ENCODE measurements at regions not wholly inside any gene's neighbourhood (a gene's known extent, or its start where the extent isn't known, plus 50 kb on each side); places are given as distances from the start of the nearest gene placed in this dataset.
"Not testable (repeated sequence)": the region's sequence is repeated elsewhere in the genome, so short reads cannot be mapped to it uniquely, and the experiment has no call there.

DNA sequence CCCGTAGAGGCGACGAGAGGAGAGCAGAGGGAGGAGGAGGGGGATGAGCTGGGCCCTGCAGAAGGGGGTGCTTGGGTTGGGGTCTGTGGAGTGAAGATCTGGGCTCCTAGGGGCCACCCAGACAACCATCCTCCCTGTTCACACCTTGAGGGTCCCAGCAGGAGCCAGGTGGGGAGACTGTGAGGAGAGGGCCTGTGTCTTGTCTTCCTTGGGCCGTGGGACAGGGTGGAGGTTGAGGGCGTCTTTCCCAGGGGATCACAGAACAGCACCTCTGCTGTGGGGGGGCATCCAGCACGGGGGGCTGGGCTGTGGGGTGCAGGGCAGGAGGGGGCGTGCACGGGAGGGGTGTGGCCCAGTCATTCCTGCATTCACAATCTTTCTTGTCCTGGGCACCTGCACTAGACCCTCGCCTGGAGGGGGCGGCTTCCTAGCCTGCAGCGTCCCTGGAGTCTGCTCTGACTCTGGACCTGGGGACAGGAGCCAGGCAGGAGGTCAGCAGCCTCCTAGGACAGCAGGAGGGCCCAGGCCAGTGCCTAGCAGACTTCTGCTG, 393.8 kb downstream of the TMEM121 start:
- H3K27ac Mint-ChIP-seq, result peak overlapping the region; percentile 23
- H3K27me3 Mint-ChIP-seq, H3K9me3 Mint-ChIP-seq, H3K4me1 Mint-ChIP-seq, H3K4me3 Mint-ChIP-seq, H3K36me3 Mint-ChIP-seq: not testable (repeated sequence)

DNA sequence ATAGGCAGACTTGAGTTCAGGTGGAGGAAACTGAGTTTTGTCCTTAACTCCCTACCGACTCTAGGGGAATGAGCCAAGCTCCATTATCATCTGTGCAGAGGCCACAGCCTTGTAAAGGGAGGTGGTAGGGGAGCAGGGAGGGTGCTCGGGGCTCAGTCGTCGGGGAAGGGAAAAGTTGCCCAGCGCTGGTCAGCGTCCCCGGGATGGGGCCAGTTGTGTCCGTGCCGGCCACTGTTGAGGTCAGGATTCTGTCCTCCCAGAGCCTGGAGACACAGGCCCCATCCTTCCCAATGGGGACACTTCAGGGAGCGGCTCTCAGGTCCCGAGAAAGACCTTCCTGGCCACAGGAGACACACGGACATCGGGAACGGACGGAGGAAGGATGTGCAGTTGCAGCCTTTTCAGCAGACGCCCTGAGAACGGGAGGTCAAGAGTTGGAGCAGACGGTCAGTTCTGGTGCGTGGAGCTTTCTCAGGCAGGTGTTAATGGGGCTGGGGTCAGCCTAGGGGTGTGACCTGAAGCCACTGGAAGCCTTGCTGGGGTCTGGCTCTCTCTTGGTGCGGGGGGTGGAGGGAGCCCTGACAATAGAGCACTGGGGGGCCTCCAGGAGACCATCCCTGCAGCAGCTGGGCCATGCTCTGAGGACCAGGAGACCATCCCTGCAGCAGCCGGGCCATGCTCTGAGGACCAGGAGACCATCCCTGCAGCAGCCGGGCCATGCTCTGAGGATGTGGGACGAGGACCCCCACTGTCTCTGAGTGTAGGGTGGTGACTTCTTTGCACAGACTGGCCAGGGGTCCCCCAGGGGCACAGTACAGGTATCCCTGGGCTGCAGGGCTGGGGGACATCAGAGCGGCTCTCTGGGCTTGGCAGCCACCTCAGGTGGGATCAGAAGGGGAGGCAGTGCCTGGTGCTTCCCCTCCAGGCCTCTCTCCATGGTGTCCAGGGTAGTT, 394.7 kb downstream of the TMEM121 start:
- H3K27ac Mint-ChIP-seq, result not testable (repeated sequence)

DNA sequence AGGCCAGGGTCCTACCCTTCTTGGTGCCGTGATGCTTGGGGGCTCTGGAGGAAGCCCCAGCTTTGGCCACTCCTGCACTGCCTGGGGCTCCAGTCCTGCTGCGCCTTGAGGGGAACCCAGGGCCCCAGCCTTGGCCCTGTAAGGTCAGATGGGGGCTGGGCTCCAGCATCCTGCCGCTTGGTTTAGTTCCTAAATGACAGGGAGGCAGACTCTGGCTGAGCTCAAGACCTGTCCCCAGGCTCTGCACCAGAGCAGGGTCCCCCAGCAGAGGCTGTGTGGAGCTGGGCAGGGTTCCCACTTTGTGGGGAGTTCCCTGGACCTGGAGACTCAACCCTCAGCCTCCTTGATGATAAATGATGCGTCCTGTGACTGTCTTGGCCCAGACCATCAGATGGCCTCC, 395.4 kb downstream of the TMEM121 start:
- not testable (repeated sequence) for H3K9me3 Mint-ChIP-seq, H3K4me1 Mint-ChIP-seq, H3K36me3 Mint-ChIP-seq, H3K27ac Mint-ChIP-seq, H3K4me3 Mint-ChIP-seq, H3K27me3 Mint-ChIP-seq

More for the DNA sequence above, 394.7 kb downstream of the TMEM121 start:
- H3K36me3 Mint-ChIP-seq, H3K4me1 Mint-ChIP-seq, H3K4me3 Mint-ChIP-seq, H3K27me3 Mint-ChIP-seq, H3K9me3 Mint-ChIP-seq: not testable (repeated sequence)

DNA sequence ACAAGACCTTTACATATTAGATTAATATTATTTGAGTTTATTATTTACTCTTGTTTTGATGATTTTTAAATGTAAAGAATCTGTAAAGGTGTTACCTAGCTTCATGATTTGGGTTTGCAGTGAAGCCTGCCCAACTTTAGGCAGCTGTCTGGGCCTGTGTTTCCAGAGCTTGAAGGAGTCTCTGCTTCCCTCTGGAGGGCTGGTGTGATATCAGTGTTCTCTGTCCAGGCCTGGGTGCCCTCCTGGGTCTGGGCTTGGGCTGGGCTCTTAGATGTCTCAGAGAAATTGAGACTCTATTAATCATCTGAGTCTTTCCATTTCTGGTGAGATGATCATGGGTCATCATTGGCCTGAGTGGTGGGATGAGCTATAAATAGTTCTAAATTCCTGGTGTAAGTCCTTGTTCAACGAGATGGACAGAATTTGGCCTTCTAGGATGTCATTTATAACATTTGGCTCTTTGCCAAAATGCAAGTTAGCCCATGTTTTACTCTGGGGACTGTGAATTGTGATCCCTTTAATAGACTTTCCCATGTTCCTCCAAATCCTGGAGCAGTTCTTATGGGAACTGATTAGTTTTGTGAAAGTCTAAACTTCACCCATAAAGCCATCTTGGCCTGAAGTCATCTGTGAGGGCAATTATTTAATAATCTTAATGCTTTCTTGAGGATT, 397.3 kb downstream of the TMEM121 start:
- not testable (repeated sequence) for H3K36me3 Mint-ChIP-seq, H3K9me3 Mint-ChIP-seq, H3K4me1 Mint-ChIP-seq, H3K27ac Mint-ChIP-seq, H3K4me3 Mint-ChIP-seq
- H3K27me3 Mint-ChIP-seq, result peaks cover 14% of the 10 kb centered on the region

DNA sequence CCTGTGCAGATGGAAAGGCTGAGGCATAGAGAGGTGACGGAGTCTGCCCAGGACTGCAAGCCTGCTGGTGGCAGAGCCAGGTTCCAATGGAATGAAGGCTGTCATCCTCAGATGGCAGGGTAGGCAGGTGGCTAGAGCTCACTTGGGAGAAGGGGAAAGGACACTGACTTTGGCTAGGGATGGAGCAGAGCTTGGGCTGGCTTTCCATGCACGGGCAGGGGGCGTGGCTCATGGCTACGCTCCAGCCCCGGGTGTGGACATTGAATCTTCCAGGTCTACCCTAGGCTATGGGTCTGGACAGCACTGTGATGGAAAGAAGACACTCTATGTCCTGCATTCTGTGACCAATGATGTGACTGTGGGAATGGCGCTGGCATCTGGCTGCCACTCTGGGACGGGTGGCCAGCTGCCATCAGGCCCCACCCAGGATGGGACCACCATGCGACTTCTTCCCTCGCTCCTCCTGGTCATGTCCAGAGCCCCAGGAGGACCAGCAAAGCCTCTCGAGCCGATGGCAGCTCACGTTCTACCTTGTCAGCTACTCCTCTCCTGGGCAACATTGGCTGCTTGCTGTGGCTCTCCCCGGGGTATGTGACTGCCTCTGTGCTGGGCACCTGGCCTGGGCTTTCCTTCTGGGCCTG, 398.7 kb downstream of the TMEM121 start:
- no peak overlapping the region for H3K4me3 Mint-ChIP-seq
- H3K27ac Mint-ChIP-seq, result no peak overlapping the region
- no peaks in the 10 kb centered on the region for H3K9me3 Mint-ChIP-seq
- H3K36me3 Mint-ChIP-seq, result no peaks in the 10 kb centered on the region
- no peaks in the 10 kb centered on the region for H3K4me1 Mint-ChIP-seq
- peaks cover 17% of the 10 kb centered on the region for H3K27me3 Mint-ChIP-seq

DNA sequence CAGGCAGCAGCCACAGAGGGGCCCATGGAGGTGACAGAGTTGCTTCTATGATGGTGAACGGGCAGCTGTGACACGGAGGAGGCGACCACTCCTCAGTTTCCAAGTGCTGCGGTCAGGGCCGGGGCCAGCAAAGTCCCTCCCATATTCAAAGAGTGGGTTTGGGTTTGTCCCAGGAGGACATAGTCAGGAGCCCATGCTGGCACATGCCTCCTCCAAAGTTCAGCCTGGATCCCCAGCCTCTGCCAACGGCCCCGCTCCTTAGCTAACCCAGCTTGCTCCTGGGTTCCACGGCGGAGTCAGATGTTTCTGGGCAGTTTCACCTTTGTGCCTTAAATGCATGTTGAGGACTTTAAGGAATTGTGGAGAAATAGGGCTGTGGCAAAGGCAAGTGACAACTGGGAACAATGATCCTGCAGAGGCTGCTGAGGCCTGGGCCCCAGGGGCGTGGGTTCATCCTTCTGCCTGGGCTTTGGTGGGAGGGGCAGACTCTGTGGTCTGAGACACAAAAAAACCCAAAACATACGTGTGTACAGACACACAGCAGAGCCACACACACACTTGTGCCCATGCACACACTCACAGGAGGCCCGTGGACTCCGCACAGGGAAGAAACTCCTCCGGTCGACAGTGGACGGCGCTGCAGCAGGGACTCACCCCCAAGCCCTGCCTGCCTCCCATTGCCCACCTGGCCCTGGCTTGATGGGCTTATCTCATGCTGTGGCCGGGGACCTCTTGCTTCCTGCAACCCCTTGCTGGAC, 399.4 kb downstream of the TMEM121 start:
- Mint-ChIP-seq H3K9me3 (no peaks in the 10 kb centered on the region), H3K4me3 (no peak overlapping the region), H3K27ac (no peak overlapping the region), H3K36me3 (no peaks in the 10 kb centered on the region), H3K27me3 (peaks cover 21% of the 10 kb centered on the region), H3K4me1 (no peaks in the 10 kb centered on the region)

DNA sequence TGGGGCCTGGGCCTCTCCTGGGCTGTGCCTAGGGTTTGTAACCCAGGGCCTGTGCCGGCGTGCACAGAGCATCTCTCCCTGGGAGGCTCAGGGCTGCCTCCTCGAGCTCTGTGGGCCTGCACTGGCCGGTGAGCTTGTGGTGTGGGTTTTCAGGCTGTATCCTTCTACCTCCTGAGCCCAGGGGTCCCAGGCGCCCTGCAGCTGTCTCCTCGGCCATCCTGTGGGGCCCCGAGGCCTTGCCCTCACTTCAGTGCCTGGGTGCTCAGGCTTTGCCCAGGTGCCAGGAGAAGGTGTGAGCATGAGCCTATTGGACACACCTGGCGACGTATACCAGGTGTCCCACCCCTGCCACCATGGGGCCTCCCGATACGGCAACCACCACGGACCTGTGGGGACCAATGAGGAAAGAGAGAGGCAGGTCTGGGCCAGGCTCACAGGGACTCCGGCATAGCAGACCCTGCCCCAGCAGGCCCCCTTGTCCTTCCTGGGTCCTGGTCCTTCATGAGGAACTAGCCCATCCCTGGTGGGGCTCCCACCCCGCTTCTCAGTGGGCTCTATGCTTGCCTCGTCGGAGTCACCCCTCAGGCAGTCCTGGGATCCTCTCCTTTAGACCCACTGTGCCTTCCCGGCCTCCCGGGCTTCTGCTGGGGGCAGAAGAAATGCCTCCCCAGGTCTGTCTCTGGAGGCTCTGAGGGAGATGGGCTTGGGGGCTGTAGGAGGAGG, 400.2 kb downstream of the TMEM121 start:
- no peak overlapping the region for H3K4me3 Mint-ChIP-seq
- H3K9me3 Mint-ChIP-seq, result no peaks in the 10 kb centered on the region
- no peak overlapping the region for H3K27ac Mint-ChIP-seq
- no peaks in the 10 kb centered on the region for H3K36me3 Mint-ChIP-seq
- H3K4me1 Mint-ChIP-seq, result no peaks in the 10 kb centered on the region
- peaks cover 23% of the 10 kb centered on the region for H3K27me3 Mint-ChIP-seq

DNA sequence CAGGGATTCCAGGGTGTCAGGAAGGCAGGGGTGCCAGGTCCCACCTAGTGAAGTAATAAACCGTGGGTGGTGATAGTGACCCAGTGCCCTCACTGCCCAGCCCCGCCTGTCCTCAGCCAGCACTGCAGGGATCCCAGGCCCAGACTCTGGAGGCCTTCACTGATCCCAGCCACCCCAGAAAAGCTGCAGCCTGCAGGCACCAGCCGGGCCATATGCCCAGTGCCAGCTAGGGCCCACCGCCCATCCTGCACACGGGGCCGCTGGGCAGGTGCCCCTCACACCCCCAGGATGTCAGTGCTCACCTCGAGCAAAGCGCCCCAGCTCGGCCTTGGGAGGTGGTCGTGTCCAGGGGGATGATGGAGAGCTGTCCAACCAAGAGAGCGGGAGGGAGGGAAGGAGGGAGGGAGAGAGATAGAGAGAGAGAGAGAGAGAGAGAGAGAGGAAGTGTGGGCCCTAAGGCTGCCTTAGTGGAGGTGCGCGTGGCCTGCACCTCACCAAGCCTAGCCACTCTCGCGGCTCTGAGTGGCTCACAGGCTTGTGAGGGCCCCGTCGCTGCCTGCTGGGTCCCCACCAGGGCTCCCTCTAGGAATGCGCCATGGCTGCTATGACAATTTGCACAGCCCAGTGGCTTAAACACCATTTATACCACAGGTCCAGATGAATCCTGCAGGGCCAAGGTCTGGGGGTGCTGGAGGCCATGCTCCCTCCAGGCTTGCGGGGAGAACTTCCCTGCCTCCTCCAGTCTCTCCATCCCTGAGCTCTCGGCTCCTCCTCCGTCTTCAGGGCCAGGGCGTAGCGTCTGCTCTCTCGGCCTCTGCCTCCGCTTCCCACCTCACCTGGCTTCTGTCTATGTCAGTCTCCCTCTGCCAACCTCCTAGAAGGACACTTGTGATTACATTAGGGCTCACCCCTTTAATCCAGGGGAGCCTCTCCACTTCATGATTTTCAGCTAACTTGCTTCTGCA, 401.0 kb downstream of the TMEM121 start:
- H3K36me3 Mint-ChIP-seq, result no peaks in the 10 kb centered on the region
- H3K27me3 Mint-ChIP-seq, result peaks cover 28% of the 10 kb centered on the region
- H3K27ac Mint-ChIP-seq, result no peak overlapping the region
- H3K4me3 Mint-ChIP-seq, result no peak overlapping the region
- H3K9me3 Mint-ChIP-seq, result no peaks in the 10 kb centered on the region
- H3K4me1 Mint-ChIP-seq, result no peaks in the 10 kb centered on the region

DNA sequence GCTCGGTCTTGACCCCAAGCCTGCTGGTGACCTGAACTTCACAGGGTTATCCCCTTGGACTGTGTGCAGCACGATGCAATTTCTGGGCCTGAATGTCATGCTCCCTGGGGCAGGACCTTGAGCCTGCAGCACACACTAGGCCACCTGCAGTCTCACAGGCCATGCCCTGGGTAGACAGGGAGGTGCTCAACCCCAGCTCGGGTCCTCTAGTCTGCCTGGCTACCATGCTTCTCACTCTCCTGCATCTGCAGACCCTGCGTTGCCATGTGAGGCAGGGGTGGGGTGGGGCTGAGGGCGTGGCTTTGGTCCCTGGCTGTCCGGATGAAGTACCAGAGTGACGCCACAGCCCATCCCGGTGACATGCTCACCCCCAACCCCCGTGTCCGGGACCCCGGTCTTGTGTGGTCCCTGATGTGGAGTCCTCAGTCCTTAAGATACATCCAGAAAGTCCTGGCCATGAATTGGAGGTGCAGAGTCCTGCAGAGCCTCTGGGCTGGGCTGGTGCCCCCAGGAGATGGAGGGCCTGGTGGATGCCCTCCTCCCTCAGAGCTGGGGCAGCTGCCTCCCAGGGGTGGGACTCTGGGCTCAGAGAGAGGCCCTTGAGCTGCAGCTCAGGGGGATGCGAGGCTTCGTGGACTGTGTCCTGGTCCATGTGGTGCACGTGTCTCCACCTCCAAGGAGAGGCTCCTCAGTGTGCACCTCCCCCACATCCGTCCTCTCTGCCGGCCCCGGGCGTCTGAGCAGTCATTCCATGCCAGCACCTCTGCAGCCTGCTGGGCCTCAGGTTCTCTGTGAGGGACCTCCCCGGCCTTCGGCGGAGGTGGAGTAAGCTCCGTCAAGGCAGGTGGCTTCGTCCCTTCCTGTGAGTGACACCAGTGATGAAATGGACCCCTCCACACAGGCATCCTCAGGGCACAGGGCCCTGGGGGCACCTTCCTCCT, 402.1 kb downstream of the TMEM121 start:
- not testable (repeated sequence) for H3K27ac Mint-ChIP-seq, H3K4me3 Mint-ChIP-seq, H3K9me3 Mint-ChIP-seq, H3K36me3 Mint-ChIP-seq, H3K4me1 Mint-ChIP-seq
- H3K27me3 Mint-ChIP-seq, result peaks cover 29% of the 10 kb centered on the region

DNA sequence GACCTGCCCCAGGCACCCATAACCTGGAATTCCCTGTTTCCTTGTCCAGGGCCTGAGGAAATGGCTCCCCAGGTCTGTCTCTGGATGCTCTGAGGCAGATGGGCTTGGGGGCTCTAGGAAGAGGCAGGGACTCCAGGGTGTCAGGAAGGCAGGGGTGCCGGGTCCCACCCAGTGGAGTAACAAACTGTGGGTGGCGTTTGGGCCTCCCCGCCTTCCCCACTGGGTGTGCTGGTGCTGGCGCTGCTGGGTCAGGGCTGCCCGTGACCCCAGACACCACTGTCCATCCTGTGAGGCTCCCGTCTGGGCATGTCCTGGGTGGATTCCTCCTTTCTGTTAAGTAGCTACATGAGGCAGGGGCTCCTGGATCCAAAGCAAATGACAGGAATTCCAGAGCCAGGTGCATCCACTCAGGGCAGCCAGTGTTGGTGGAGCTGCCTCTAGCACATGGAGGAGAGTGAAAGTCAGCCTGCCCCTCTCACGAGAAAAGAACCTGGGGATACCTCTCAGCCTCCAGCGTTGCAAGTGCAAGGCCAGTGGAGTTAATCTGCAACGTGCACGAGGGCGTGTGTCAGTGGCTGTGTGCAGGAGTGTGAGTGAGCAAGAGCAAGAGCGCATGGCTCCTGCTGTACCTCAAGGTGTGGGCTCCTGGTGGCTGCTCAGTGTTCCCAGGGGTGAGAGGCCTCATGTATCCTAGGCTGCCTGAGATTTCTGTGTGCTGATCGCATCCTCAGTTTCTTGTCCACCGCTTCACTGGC, 403.1 kb downstream of the TMEM121 start:
- Mint-ChIP-seq H3K4me3 (no peak overlapping the region), H3K36me3 (no peaks in the 10 kb centered on the region), H3K9me3 (no peaks in the 10 kb centered on the region), H3K27ac (no peak overlapping the region), H3K4me1 (no peaks in the 10 kb centered on the region), H3K27me3 (peaks cover 33% of the 10 kb centered on the region)

DNA sequence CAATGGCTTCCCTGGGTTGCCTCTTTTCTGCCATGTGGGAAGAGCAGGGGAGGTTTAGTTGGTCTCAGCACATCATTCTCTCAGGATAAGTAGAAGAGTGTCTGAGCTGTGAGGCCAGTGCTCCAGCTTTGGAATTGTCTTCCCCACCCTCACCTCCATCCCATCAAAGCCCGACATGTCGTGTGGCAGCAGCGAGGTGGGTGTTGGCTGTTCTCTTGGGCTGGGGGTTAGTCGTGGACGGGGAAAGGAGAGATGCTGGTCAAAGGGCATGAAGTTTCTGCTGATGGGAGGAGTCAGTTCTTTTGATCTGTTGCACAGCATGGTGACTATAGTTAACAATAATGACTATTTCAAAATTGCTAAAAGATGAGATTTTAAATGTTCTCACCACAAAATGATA, 404.2 kb downstream of the TMEM121 start:
- no peak overlapping the region for H3K27ac Mint-ChIP-seq
- H3K4me3 Mint-ChIP-seq, result no peak overlapping the region

DNA sequence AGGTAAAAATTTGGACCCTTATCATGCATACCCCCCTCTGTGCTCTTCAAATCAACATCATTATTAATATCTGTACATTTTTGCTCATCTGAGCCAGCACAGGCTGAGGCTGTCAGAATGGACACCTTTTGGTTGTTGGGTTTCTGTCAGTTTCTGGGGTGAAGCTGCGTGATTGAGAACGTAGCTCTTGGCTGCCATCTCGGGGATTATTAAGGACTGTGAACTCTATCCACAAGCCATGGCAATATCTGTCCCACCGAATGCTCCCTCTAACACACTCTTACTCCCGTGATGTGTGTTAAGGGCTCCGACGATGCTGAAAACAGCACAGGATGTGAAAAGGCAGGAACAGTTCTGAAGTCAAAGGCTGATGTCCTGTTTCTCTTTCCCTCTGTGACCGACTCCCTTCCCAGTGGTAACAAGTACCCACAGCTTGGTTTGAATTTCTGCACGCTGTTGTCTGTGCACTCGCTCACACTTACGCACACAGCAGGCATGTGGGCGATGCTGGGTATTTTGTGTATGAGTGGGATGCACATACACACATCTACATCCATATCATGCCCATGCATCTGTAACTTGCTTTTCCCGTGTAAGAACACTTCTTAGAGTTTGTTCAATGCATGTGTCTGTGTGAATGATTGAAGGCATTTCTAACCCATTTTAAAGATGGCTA, 405.6 kb downstream of the TMEM121 start:
- Mint-ChIP-seq H3K4me1 (no peaks in the 10 kb centered on the region), H3K4me3 (no peak overlapping the region), H3K27me3 (peaks cover 32% of the 10 kb centered on the region), H3K27ac (no peak overlapping the region), H3K36me3 (no peaks in the 10 kb centered on the region), H3K9me3 (no peaks in the 10 kb centered on the region)

More for the DNA sequence above, 404.2 kb downstream of the TMEM121 start:
- Mint-ChIP-seq H3K9me3 (no peaks in the 10 kb centered on the region), H3K36me3 (no peaks in the 10 kb centered on the region), H3K4me1 (no peaks in the 10 kb centered on the region), H3K27me3 (peaks cover 32% of the 10 kb centered on the region)

Measured in activated naive CD4-positive, alpha-beta T cell treated with anti-CD3 and anti-CD28 coated beads, Interleukin-2, amount 50 U/mL, for 24 hours (primary cell).